Right lobe of liver (tissue), 6 donors: ENCODE measurements at regions not wholly inside any gene's neighbourhood (a gene's known extent, or its start where the extent isn't known, plus 50 kb on each side); places are given as distances from the start of the nearest gene placed in this dataset.

Experiments used
- ATAC-seq, 4 donors: fragments of 200-7000 bp; cut with Tn5 transposase; one replicate each; pipeline ENCODE4 v1.9.1; 2020; ENCODE audit warnings: mild to moderate bottlenecking in 4 of 4, moderate library complexity in 4 of 4
- DNase-seq, 3 donors: peaks; one replicate each; pipeline ENCODE4 v3.0.0-alpha.2; 2020
- H3K27ac ChIP-seq, 3 donors: fragments of 200-600 bp; one replicate each; pipeline ENCODE4 v1.8.0; 2022
- H3K27me3 ChIP-seq, 2 donors: fragments of 200-600 bp; one replicate each; pipeline ENCODE4 v1.8.0; 2022
- H3K36me3 ChIP-seq, 4 donors: fragments of 200-600 bp; sonication (generic) in 1 of 4; one replicate each; pipeline versions ENCODE4 v1.5.1 to v1.8.0; 2017 to 2022; ENCODE audit warnings: control low read depth in 1 of 4
- H3K4me1 ChIP-seq, 4 donors: fragments of 200-600 bp; sonication (generic) in 1 of 4; one replicate each; pipeline versions ENCODE4 v1.5.1 to v1.8.0; 2017 to 2022; ENCODE audit warnings: control low read depth in 1 of 4
- H3K4me3 ChIP-seq, 3 donors: fragments of 200-600 bp; one replicate each; pipeline ENCODE4 v1.8.0; 2022
- H3K9me3 ChIP-seq, 4 donors: fragments of 200-600 bp; sonication (generic) in 1 of 4; one replicate each; pipeline versions ENCODE4 v1.5.1 to v1.8.0; 2017 to 2022; ENCODE audit warnings: control low read depth in 1 of 4
- POLR2A ChIP-seq: fragments of 450-650 bp; IDR thresholded peaks from one replicate; pipeline ENCODE4 v1.6.1; 2017; ENCODE audit warnings: antibody characterized with exemption, mild to moderate bottlenecking
- WGBS: methylation state at CpG from one replicate; pipeline ENCODE4 v1.1.6; 2018; ENCODE audit warnings: low coverage, low lambda C conversion rate; ENCODE audit not compliant: insufficient coverage; ENCODE audit errors: missing lambda C conversion rate; 5-methylcytosine and 5-hydroxymethylcytosine counted together
- intact Hi-C, 2 donors: fragments of 100-400 bp; cut with DNase I; formaldehyde crosslinking; loops; one replicate each; pipeline versions ENCODE4 v1.11.2 to v1.14.1; 2022
- TF ChIP-seq, protein P1 (sequence below), 4 donors: fragments of 200-600 bp in 3 of 4; fragments of 450-650 bp in 1 of 4; IDR thresholded peaks; one replicate each; pipeline versions ENCODE4 v1.5.1 to v1.8.0; 2016 to 2022; ENCODE audit warnings: antibody characterized with exemption in 4 of 4, mild to moderate bottlenecking in 2 of 4
- donor health status: DM: no; HTN: yes; CAD: no.
- donor health status: DM: no; HTN: no; CAD: no.
- donor health status: DM: no; HTN: no; CAD: no.
- donor health status: DM: no; HTN: yes; CAD: no.
- donor health status: DM: no; HTN: yes; CAD: no.

DNA sequence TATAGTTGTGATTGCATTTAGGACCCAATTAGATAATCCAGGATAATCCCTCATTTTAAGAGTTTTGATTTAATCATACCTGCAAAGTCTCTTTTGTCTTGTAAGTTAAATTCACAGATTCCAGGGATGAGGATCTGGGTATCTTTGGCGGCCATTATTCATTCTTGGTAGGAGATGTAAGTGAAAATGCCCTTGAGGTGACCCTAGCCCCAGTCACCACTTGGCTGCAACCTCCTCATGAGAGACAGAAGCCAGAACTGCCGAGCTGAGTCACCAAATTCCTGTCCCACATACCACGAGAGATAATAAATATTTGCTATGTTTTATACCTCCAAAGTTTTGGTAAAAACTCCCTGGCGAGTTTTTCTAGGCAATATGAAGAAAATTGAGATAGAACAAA lies 389.4 kb downstream of the RFC3 start:
- 30% methylated on average over 4 of the region's 4 CpGs for WGBS
- ATAC-seq = peak in 1 of 4 donors; percentile 27
- no peak for TF ChIP-seq POLR2A
- TF ChIP-seq, protein P1, sequence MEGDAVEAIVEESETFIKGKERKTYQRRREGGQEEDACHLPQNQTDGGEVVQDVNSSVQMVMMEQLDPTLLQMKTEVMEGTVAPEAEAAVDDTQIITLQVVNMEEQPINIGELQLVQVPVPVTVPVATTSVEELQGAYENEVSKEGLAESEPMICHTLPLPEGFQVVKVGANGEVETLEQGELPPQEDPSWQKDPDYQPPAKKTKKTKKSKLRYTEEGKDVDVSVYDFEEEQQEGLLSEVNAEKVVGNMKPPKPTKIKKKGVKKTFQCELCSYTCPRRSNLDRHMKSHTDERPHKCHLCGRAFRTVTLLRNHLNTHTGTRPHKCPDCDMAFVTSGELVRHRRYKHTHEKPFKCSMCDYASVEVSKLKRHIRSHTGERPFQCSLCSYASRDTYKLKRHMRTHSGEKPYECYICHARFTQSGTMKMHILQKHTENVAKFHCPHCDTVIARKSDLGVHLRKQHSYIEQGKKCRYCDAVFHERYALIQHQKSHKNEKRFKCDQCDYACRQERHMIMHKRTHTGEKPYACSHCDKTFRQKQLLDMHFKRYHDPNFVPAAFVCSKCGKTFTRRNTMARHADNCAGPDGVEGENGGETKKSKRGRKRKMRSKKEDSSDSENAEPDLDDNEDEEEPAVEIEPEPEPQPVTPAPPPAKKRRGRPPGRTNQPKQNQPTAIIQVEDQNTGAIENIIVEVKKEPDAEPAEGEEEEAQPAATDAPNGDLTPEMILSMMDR (IDR thresholded peaks at IDR 0.05) = no peak

DNA sequence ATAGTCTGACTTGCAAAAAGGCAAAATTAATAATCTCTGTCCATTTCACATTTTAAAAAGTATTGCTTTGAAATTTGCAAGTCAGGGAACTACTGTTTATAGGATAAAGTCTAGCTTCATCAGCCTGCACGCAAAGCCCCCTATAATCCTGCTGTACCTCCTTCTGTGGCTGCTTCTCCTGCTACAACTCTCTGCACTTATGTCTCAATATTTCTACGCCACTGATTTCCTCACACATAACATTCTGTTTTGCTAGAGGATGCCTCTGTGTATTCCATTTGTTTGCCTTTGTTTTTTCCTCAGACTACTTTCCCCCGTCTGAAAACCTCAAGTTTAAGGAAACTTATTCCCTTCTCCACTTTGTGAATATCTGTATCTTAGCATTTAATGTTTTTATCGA lies 389.9 kb downstream of the RFC3 start:
- Histone ChIP-seq H3K36me3 (no peaks in the 10 kb centered on the region), H3K4me1 (no peaks in the 10 kb centered on the region), H3K4me3 (no peak overlapping the region), H3K27ac (peak overlapping the region in 1 of 3 donors; percentile 11), H3K27me3 (no peaks in the 10 kb centered on the region), H3K9me3 (no peaks in the 10 kb centered on the region)
- ATAC-seq = no peak
- no peak for DNase-seq
- TF ChIP-seq, protein P1 (IDR thresholded peaks at IDR 0.05) = no peak
- no peak for TF ChIP-seq POLR2A
- intact Hi-C loops = no loop called here
- 56% methylated on average over 4 of the region's 4 CpGs for WGBS

More for the DNA sequence above, 389.4 kb downstream of the RFC3 start:
- Histone ChIP-seq H3K27me3 (no peaks in the 10 kb centered on the region), H3K4me3 (no peak overlapping the region), H3K36me3 (no peaks in the 10 kb centered on the region), H3K9me3 (no peaks in the 10 kb centered on the region), H3K27ac (no peak overlapping the region), H3K4me1 (no peaks in the 10 kb centered on the region)
- DNase-seq = peak in 1 of 3 donors; percentile 21
- intact Hi-C loops = no loop called here

DNA sequence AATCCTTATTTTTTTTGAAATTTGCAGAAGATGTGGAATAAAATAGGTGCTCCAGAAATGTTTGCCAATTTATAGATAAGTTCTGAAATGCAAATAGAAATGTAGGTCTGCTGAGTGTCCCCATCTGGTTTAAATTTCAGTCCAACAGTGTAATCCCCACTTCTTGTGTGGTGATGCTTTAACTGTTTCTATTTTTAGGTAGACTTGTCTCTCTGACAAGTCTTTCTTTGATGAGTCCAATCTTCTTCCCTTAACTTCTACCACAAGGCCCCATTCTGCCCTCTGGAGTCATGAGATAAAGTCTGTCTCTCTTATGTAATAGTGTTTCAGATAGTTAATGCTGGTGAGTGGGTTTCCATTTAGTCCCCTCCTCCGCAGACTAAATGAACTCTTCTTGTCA lies 390.4 kb downstream of the RFC3 start:
- 50% methylated on average over 1 of the region's 1 CpG for WGBS
- H3K4me1 ChIP-seq = no peaks in the 10 kb centered on the region
- intact Hi-C loops = no loop called here
- no peaks in the 10 kb centered on the region for H3K36me3 ChIP-seq
- H3K27ac ChIP-seq = no peak overlapping the region
- no peaks in the 10 kb centered on the region for H3K27me3 ChIP-seq
- no peaks in the 10 kb centered on the region for H3K9me3 ChIP-seq
- TF ChIP-seq, protein P1 (IDR thresholded peaks at IDR 0.05) = no peak
- TF ChIP-seq POLR2A = no peak
- DNase-seq (no peak), ATAC-seq (no peak)
- no peak overlapping the region for H3K4me3 ChIP-seq

DNA sequence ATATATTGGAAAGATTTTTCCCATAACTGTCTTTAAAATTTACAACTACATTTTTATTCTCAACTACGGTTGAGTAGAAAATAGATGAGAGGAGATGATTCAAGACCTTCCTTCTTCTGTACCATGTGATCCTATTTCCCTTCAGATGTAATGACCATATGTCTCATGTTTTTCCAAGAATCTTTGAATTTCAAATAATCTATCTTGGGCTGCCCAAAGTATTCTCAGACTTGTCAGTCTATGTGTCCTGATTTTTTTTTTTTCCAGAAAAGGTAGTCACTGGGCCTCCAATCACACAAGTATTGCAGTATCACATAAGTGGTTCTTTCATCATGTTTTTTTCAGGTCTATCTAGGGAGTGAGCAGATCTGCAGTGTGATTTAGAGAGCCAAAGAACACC lies 392.4 kb downstream of the RFC3 start:
- no peaks in the 10 kb centered on the region for H3K4me1 ChIP-seq
- no peak overlapping the region for H3K4me3 ChIP-seq
- H3K9me3 ChIP-seq = no peaks in the 10 kb centered on the region
- no peaks in the 10 kb centered on the region for H3K27me3 ChIP-seq
- no peaks in the 10 kb centered on the region for H3K36me3 ChIP-seq
- no peak for ATAC-seq
- intact Hi-C loops = no loop called here
- no peak overlapping the region for H3K27ac ChIP-seq
- WGBS = 74% methylated on average over 1 of the region's 1 CpG
- no peak for DNase-seq
- TF ChIP-seq, protein P1 (IDR thresholded peaks at IDR 0.05) = no peak
- no peak for TF ChIP-seq POLR2A

DNA sequence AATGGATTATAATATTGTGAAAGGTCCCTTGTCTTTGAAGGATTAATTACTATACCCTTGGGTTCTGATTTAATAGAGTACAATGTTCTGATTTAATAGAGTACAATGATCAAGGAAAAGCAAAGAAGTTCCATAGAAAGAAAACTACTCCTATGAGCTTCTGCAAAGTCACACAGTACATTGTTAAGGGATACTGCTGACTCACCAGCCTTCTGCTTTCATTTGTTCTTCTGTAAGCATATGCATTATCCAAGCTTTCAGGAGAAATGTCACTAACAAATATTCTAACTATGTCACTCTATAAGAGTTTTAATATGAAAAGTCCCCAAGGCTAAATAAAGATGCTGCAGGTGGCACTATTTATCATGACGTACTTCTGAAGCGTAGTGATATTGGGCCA lies 396.7 kb downstream of the RFC3 start:
- Histone ChIP-seq H3K4me3 (no peak overlapping the region), H3K27ac (no peak overlapping the region), H3K27me3 (no peaks in the 10 kb centered on the region), H3K36me3 (no peaks in the 10 kb centered on the region), H3K9me3 (no peaks in the 10 kb centered on the region), H3K4me1 (no peaks in the 10 kb centered on the region)
- DNase-seq (no peak), ATAC-seq (no peak)
- intact Hi-C loops = no loop called here
- TF ChIP-seq POLR2A = no peak
- TF ChIP-seq, protein P1 (IDR thresholded peaks at IDR 0.05) = no peak
- WGBS = 82% methylated on average over 2 of the region's 2 CpGs
